B cell (primary cell): ENCODE measurements at regions not wholly inside any gene's neighbourhood (a gene's known extent, or its start where the extent isn't known, plus 50 kb on each side); places are given as distances from the start of the nearest gene placed in this dataset.

Experiments used
- ATAC-seq: fragments of 200-7000 bp; cut with Tn5 transposase; one replicate; pipeline ENCODE4 v1.10.0; 2021; ENCODE audit warnings: low read depth, mild to moderate bottlenecking, moderate number of reproducible peaks, moderate library complexity
- CTCF ChIA-PET: fragments of 350-600 bp; sonication (Branson Sonifier 250); formaldehyde crosslinking; loops from one replicate; lab custom pipeline; 2021; ENCODE audit warnings: antibody characterized with exemption, inconsistent platforms; lab: Charles Lee
- POLR2A ChIA-PET: fragments of 350-600 bp; sonication (Branson Sonifier 250); formaldehyde crosslinking; loops from one replicate; lab custom pipeline; 2021; ENCODE audit warnings: antibody characterized with exemption; lab: Charles Lee
- DNase-seq: peaks from one replicate; pipeline ENCODE4 v3.0.0; 2013
- H2AFZ ChIP-seq: 2 replicates; pipeline ENCODE4 v1.6.1; 2012; ENCODE audit warnings: mild to moderate bottlenecking, low read depth, low read length; ENCODE audit not compliant: insufficient read depth, poor library complexity, severe bottlenecking
- H3K27ac ChIP-seq, 2 donors: 1 replicate in 1 of 2; 2 replicates in 1 of 2; pipeline ENCODE4 v1.5.1; 2012 to 2013; ENCODE audit warnings: low read length in 2 of 2, mild to moderate bottlenecking in 2 of 2, moderate library complexity in 1 of 2
- H3K27me3 ChIP-seq, 4 experiments: fragments of 200-600 bp in 1 of 4; sonication (generic) in 1 of 4; replicated peaks in 1 of 4; 1 replicate in 2 of 4; 2 replicates in 2 of 4; pipeline versions ENCODE4 v1.6.1 to v1.7.0; 2013 to 2016; ENCODE audit warnings: low read length in 3 of 4, mild to moderate bottlenecking in 2 of 4, mixed read lengths in 1 of 4, moderate library complexity in 1 of 4; ENCODE audit not compliant: insufficient read depth in 4 of 4, control insufficient read depth in 3 of 4; ENCODE audit errors: control extremely low read depth in 1 of 4
- H3K36me3 ChIP-seq, 2 experiments: replicated peaks in 1 of 2; 1 replicate in 1 of 2; 2 replicates in 1 of 2; pipeline versions ENCODE4 v1.6.1 to v1.7.1; 2013; ENCODE audit warnings: low read length in 1 of 2; ENCODE audit not compliant: insufficient read depth in 2 of 2, control insufficient read depth in 1 of 2; ENCODE audit errors: control extremely low read depth in 1 of 2, extremely low read depth in 1 of 2
- H3K4me1 ChIP-seq, 2 donors: fragments of 200-600 bp in 1 of 2; sonication (generic) in 1 of 2; 1 replicate in 1 of 2; 2 replicates in 1 of 2; pipeline versions ENCODE4 v1.5.1 to v1.6.1; 2013 to 2017; ENCODE audit warnings: low read length in 2 of 2; ENCODE audit not compliant: control insufficient read depth in 2 of 2, insufficient read depth in 2 of 2
- H3K4me2 ChIP-seq: replicated peaks from 2 replicates; pipeline ENCODE3; 2012; ENCODE audit warnings: mild to moderate bottlenecking, low read depth, low read length; ENCODE audit not compliant: poor library complexity, severe bottlenecking
- H3K4me3 ChIP-seq, 5 experiments: fragments of 200-600 bp in 1 of 5; sonication (generic) in 1 of 5; 1 replicate in 3 of 5; 2 replicates in 2 of 5; pipeline versions ENCODE4 v1.5.1 to v1.7.0; 2011 to 2016; ENCODE audit warnings: low read length in 4 of 5, mild to moderate bottlenecking in 4 of 5, low read depth in 2 of 5, control low read depth in 1 of 5, moderate library complexity in 1 of 5; ENCODE audit not compliant: insufficient read depth in 1 of 5; ENCODE audit errors: control extremely low read depth in 1 of 5, extremely low read depth in 1 of 5
- H3K79me2 ChIP-seq: fragments of 200-600 bp; sonication (generic); one replicate; pipeline ENCODE4 v1.6.0; 2016; ENCODE audit warnings: low read length; ENCODE audit not compliant: control insufficient read depth, insufficient read depth
- H3K9ac ChIP-seq: fragments of 200-600 bp; sonication (generic); 2 replicates; pipeline ENCODE4 v1.6.1; 2017; ENCODE audit warnings: mild to moderate bottlenecking, low read length, moderate library complexity
- H3K9me3 ChIP-seq, 3 donors: one replicate each; pipeline versions ENCODE4 v1.6.1 to v1.7.1; 2013; ENCODE audit warnings: low read length in 2 of 3; ENCODE audit not compliant: control insufficient read depth in 2 of 3, insufficient read depth in 1 of 3; ENCODE audit errors: control extremely low read depth in 1 of 3
- H4K20me1 ChIP-seq: 2 replicates; pipeline ENCODE4 v1.6.0; 2012; ENCODE audit warnings: mild to moderate bottlenecking, low read length; ENCODE audit not compliant: insufficient read depth, control insufficient read depth, poor library complexity, severe bottlenecking
- H3K27ac Mint-ChIP-seq: one replicate; pipeline ENCODE4 v1.8.0; 2021; ENCODE audit warnings: mixed read lengths
- H3K27me3 Mint-ChIP-seq: one replicate; pipeline ENCODE4 v1.8.0; 2021; ENCODE audit warnings: mixed read lengths
- H3K4me1 Mint-ChIP-seq: one replicate; pipeline ENCODE4 v1.8.0; 2021; ENCODE audit warnings: mixed read lengths
- H3K4me3 Mint-ChIP-seq: one replicate; pipeline ENCODE4 v1.8.0; 2021; ENCODE audit warnings: mixed read lengths
- H3K9me3 Mint-ChIP-seq: one replicate; pipeline ENCODE4 v1.8.0; 2022; ENCODE audit warnings: mixed read lengths; ENCODE audit not compliant: insufficient read depth
- EZH2 ChIP-seq: IDR thresholded peaks from 2 replicates; pipeline ENCODE4 v1.6.1; 2012; ENCODE audit warnings: borderline replicate concordance, low read depth, mild to moderate bottlenecking, moderate library complexity, low read length; ENCODE audit not compliant: insufficient read depth, poor library complexity, severe bottlenecking
- WGBS: methylation state at CpG from one replicate; pipeline ENCODE4 v1.1.5; 2013; ENCODE audit warnings: missing lambda C conversion rate; ENCODE audit not compliant: insufficient coverage; 5-methylcytosine and 5-hydroxymethylcytosine counted together
- intact Hi-C: fragments of 100-400 bp; cut with micrococcal nuclease; formaldehyde crosslinking; loops from one replicate; pipeline ENCODE4 v1.10.0; 2022
- TF ChIP-seq, protein P1 (sequence below): fragments of 200-600 bp; IDR thresholded peaks from one replicate; pipeline ENCODE4 v1.8.0; 2022; ENCODE audit warnings: antibody characterized with exemption, mild to moderate bottlenecking

DNA sequence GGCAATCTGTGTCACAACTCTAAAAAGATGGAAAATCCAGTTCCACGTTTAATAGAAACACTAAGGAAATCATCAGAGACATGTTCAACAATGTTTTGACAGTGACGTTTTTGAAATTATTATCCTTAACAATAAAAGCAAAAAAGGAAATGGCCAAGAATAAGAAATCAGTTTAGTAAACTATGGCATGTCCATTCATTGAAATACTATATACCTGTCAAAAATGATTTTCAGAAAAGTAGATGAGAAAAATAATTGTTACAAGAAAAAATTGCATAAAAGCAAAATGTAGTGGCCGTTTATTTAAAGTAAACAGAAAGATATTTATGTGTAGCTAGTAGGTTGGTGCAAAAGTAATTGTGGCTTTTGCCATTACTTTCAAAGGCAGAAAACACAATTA is 345.4 kb upstream of the NPSR1 start:
- H3K27ac Mint-ChIP-seq, result no peak overlapping the region
- peaks cover 0 to 7% (median 5%) of the 10 kb centered on the region in 3 donors for H3K9me3 ChIP-seq
- H3K4me3 ChIP-seq, result no peak overlapping the region
- H3K9ac ChIP-seq, result no peak overlapping the region
- no peaks in the 10 kb centered on the region for H3K27me3 ChIP-seq
- H3K9me3 Mint-ChIP-seq, result peaks cover 6% of the 10 kb centered on the region
- H4K20me1 ChIP-seq, result no peaks in the 10 kb centered on the region
- H2AFZ ChIP-seq, result no peak overlapping the region
- no peak overlapping the region for H3K4me3 Mint-ChIP-seq
- ChIA-PET CTCF (no interaction called here), POLR2A (no interaction called here)
- ATAC-seq (no peak), DNase-seq (no peak)
- TF ChIP-seq, protein P1, sequence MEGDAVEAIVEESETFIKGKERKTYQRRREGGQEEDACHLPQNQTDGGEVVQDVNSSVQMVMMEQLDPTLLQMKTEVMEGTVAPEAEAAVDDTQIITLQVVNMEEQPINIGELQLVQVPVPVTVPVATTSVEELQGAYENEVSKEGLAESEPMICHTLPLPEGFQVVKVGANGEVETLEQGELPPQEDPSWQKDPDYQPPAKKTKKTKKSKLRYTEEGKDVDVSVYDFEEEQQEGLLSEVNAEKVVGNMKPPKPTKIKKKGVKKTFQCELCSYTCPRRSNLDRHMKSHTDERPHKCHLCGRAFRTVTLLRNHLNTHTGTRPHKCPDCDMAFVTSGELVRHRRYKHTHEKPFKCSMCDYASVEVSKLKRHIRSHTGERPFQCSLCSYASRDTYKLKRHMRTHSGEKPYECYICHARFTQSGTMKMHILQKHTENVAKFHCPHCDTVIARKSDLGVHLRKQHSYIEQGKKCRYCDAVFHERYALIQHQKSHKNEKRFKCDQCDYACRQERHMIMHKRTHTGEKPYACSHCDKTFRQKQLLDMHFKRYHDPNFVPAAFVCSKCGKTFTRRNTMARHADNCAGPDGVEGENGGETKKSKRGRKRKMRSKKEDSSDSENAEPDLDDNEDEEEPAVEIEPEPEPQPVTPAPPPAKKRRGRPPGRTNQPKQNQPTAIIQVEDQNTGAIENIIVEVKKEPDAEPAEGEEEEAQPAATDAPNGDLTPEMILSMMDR, result no peak
- TF ChIP-seq EZH2, result no peak
- intact Hi-C loops, result no loop called here
- no CpG with 5 or more reads among the region's 3 CpGs for WGBS
- H3K4me1 ChIP-seq, result no peaks in the 10 kb centered on the region
- no peaks in the 10 kb centered on the region for H3K27me3 Mint-ChIP-seq
- H3K4me1 Mint-ChIP-seq, result no peaks in the 10 kb centered on the region
- H3K36me3 ChIP-seq, result no peaks in the 10 kb centered on the region
- H3K4me2 ChIP-seq, result no peak overlapping the region
- no peak overlapping the region for H3K27ac ChIP-seq
- no peaks in the 10 kb centered on the region for H3K79me2 ChIP-seq

DNA sequence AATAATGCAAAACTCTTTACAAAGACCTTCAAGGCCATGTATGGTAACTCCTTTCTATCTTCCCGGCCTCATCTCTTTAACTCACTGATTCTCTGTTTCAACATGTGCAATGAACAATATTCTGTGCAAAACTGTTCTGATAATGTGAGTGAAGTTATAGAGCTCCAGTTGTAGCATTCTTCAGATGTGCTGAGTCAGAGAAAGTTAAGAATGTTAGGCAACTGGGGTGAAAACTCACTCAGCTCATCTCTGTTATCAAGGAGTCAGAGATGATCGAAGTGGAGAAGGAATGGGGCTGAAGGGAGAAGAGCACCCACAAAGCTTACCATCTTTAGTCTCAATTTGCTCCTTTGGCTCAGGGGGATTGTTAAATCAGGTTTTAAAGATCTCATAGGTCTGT is 344.7 kb upstream of the NPSR1 start:
- Histone ChIP-seq H3K9ac (no peak overlapping the region), H2AFZ (no peak overlapping the region), H4K20me1 (no peaks in the 10 kb centered on the region), H3K4me1 (no peaks in the 10 kb centered on the region), H3K36me3 (no peaks in the 10 kb centered on the region), H3K4me2 (no peak overlapping the region), H3K79me2 (no peaks in the 10 kb centered on the region), H3K27me3 (no peaks in the 10 kb centered on the region), H3K9me3 (peaks cover 0 to 7% (median 5%) of the 10 kb centered on the region in 3 donors), H3K27ac (no peak overlapping the region), H3K4me3 (no peak overlapping the region)
- ATAC-seq, result no peak
- H3K27ac Mint-ChIP-seq, result no peak overlapping the region
- peaks cover 6% of the 10 kb centered on the region for H3K9me3 Mint-ChIP-seq
- WGBS, result 83% methylated on average over 1 of the region's 2 CpGs
- intact Hi-C loops, result no loop called here
- ChIA-PET POLR2A (no interaction called here), CTCF (no interaction called here)
- H3K4me3 Mint-ChIP-seq, result no peak overlapping the region
- TF ChIP-seq EZH2, result no peak
- no peaks in the 10 kb centered on the region for H3K27me3 Mint-ChIP-seq
- H3K4me1 Mint-ChIP-seq, result no peaks in the 10 kb centered on the region
- no peak for DNase-seq
